ENCODE measurements at regions not wholly inside any gene's neighbourhood (a gene's known extent, or its start where the extent isn't known, plus 50 kb on each side); places are given as distances from the start of the nearest gene placed in this dataset.
A peak's percentile ranks its signal among the peaks of the same experiment; 100 is the strongest.

GRCh38 chr10:10794046-10794445 is 223.6 kb upstream of the CELF2 start:
- no peaks in the 10 kb centered on the region for H3K36me3 ChIP-seq (ENCODE audit: control insufficient read depth, insufficient read depth, low read length)
- DNase-seq (no peak), ATAC-seq (ENCODE audit: low read depth in 2 of 2) (no peak)
- H3K36me3 Mint-ChIP-seq, result no peaks in the 10 kb centered on the region
- no peak overlapping the region for H3K27ac ChIP-seq (ENCODE audit: insufficient read depth, low read length, poor library complexity, severe bottlenecking)
- no peaks in the 10 kb centered on the region for H3K4me1 ChIP-seq (ENCODE audit: control insufficient read depth, insufficient read depth, low read length, poor library complexity, severe bottlenecking)
- H3K4me3 ChIP-seq (ENCODE audit: low read depth, low read length), result no peak overlapping the region
- H3K4me3 Mint-ChIP-seq, result no peak overlapping the region
- H3K4me1 Mint-ChIP-seq, result no peaks in the 10 kb centered on the region
- H3K9me3 ChIP-seq (ENCODE audit: control insufficient read depth in 2 of 2, low read length in 2 of 2), result no peaks in the 10 kb centered on the region
- peaks cover 6% of the 10 kb centered on the region for H3K27me3 ChIP-seq (ENCODE audit: control insufficient read depth, insufficient read depth, low read length)
- no peak overlapping the region for H3K27ac Mint-ChIP-seq
- peaks cover 31% of the 10 kb centered on the region for H3K27me3 Mint-ChIP-seq
- peaks cover 0 to 3% (median 0%) of the 10 kb centered on the region in 7 donors for H3K9me3 Mint-ChIP-seq

- H3K4me1 ChIP-seq (ENCODE audit: control insufficient read depth, insufficient read depth, low read length, poor library complexity, severe bottlenecking), result no peaks in the 10 kb centered on the region
- Mint-ChIP-seq H3K27me3 (peaks cover 31% of the 10 kb centered on the region), H3K27ac (no peak overlapping the region), H3K36me3 (no peaks in the 10 kb centered on the region), H3K9me3 (peaks cover 0 to 3% (median 0%) of the 10 kb centered on the region in 7 donors), H3K4me1 (no peaks in the 10 kb centered on the region), H3K4me3 (no peak overlapping the region)
- ATAC-seq (ENCODE audit: low read depth in 2 of 2) (no peak), DNase-seq (no peak)
- H3K36me3 ChIP-seq (ENCODE audit: control insufficient read depth, insufficient read depth, low read length), result no peaks in the 10 kb centered on the region
- no peak overlapping the region for H3K27ac ChIP-seq (ENCODE audit: insufficient read depth, low read length, poor library complexity, severe bottlenecking)
- no peak overlapping the region for H3K4me3 ChIP-seq (ENCODE audit: low read depth, low read length)
- peaks cover 6% of the 10 kb centered on the region for H3K27me3 ChIP-seq (ENCODE audit: control insufficient read depth, insufficient read depth, low read length)
- no peaks in the 10 kb centered on the region for H3K9me3 ChIP-seq (ENCODE audit: control insufficient read depth in 2 of 2, low read length in 2 of 2)
These were observed 222.9 kb upstream of the CELF2 start for GRCh38 chr10:10794791-10795191.

GRCh38 chr10:10796061-10796773 is 221.5 kb upstream of the CELF2 start:
- Histone ChIP-seq H3K4me1 (ENCODE audit: control insufficient read depth, insufficient read depth, low read length, poor library complexity, severe bottlenecking) (no peaks in the 10 kb centered on the region), H3K4me3 (ENCODE audit: low read depth, low read length) (no peak overlapping the region), H3K27me3 (ENCODE audit: control insufficient read depth, insufficient read depth, low read length) (peaks cover 6% of the 10 kb centered on the region), H3K27ac (ENCODE audit: insufficient read depth, low read length, poor library complexity, severe bottlenecking) (no peak overlapping the region), H3K36me3 (ENCODE audit: control insufficient read depth, insufficient read depth, low read length) (no peaks in the 10 kb centered on the region), H3K9me3 (ENCODE audit: control insufficient read depth in 2 of 2, low read length in 2 of 2) (no peaks in the 10 kb centered on the region)
- no peak overlapping the region for H3K27ac Mint-ChIP-seq
- DNase-seq (no peak), ATAC-seq (ENCODE audit: low read depth in 2 of 2) (no peak)
- H3K4me1 Mint-ChIP-seq, result no peaks in the 10 kb centered on the region
- H3K4me3 Mint-ChIP-seq, result no peak overlapping the region
- H3K9me3 Mint-ChIP-seq, result peaks cover 0 to 3% (median 0%) of the 10 kb centered on the region in 7 donors
- no peaks in the 10 kb centered on the region for H3K36me3 Mint-ChIP-seq
- H3K27me3 Mint-ChIP-seq, result peaks cover 31% of the 10 kb centered on the region

- DNase-seq, result no peak
- Histone ChIP-seq H3K4me1 (ENCODE audit: control insufficient read depth, insufficient read depth, low read length, poor library complexity, severe bottlenecking) (no peaks in the 10 kb centered on the region), H3K36me3 (ENCODE audit: control insufficient read depth, insufficient read depth, low read length) (no peaks in the 10 kb centered on the region), H3K4me3 (ENCODE audit: low read depth, low read length) (no peak overlapping the region), H3K27me3 (ENCODE audit: control insufficient read depth, insufficient read depth, low read length) (peaks cover 6% of the 10 kb centered on the region), H3K27ac (ENCODE audit: insufficient read depth, low read length, poor library complexity, severe bottlenecking) (no peak overlapping the region), H3K9me3 (ENCODE audit: control insufficient read depth in 2 of 2, low read length in 2 of 2) (no peaks in the 10 kb centered on the region)
- Mint-ChIP-seq H3K4me3 (no peak overlapping the region), H3K27me3 (peaks cover 31% of the 10 kb centered on the region), H3K9me3 (peaks cover 0 to 3% (median 0%) of the 10 kb centered on the region in 7 donors), H3K27ac (no peak overlapping the region), H3K36me3 (no peaks in the 10 kb centered on the region), H3K4me1 (no peaks in the 10 kb centered on the region)
- ATAC-seq (ENCODE audit: low read depth in 2 of 2), result no peak
These were observed 220.8 kb upstream of the CELF2 start for GRCh38 chr10:10796774-10797415.

- no peaks in the 10 kb centered on the region for H3K4me1 Mint-ChIP-seq
- Histone ChIP-seq H3K4me3 (ENCODE audit: low read depth, low read length) (no peak overlapping the region), H3K27me3 (ENCODE audit: control insufficient read depth, insufficient read depth, low read length) (peaks cover 6% of the 10 kb centered on the region), H3K9me3 (ENCODE audit: control insufficient read depth in 2 of 2, low read length in 2 of 2) (no peaks in the 10 kb centered on the region), H3K27ac (ENCODE audit: insufficient read depth, low read length, poor library complexity, severe bottlenecking) (no peak overlapping the region), H3K36me3 (ENCODE audit: control insufficient read depth, insufficient read depth, low read length) (no peaks in the 10 kb centered on the region), H3K4me1 (ENCODE audit: control insufficient read depth, insufficient read depth, low read length, poor library complexity, severe bottlenecking) (no peaks in the 10 kb centered on the region)
- ATAC-seq (ENCODE audit: low read depth in 2 of 2) (no peak), DNase-seq (no peak)
- H3K9me3 Mint-ChIP-seq, result peaks cover 0 to 3% (median 0%) of the 10 kb centered on the region in 7 donors
- H3K4me3 Mint-ChIP-seq, result no peak overlapping the region
- no peak overlapping the region for H3K27ac Mint-ChIP-seq
- H3K27me3 Mint-ChIP-seq, result peaks cover 31% of the 10 kb centered on the region
- no peaks in the 10 kb centered on the region for H3K36me3 Mint-ChIP-seq
These were observed 220.2 kb upstream of the CELF2 start for GRCh38 chr10:10797513-10797912.

GRCh38 chr10:10798102-10798863 is 219.4 kb upstream of the CELF2 start:
- Histone ChIP-seq H3K27me3 (ENCODE audit: control insufficient read depth, insufficient read depth, low read length) (peaks cover 2% of the 10 kb centered on the region), H3K4me1 (ENCODE audit: control insufficient read depth, insufficient read depth, low read length, poor library complexity, severe bottlenecking) (no peaks in the 10 kb centered on the region), H3K9me3 (ENCODE audit: control insufficient read depth in 2 of 2, low read length in 2 of 2) (no peaks in the 10 kb centered on the region), H3K4me3 (ENCODE audit: low read depth, low read length) (no peak overlapping the region), H3K36me3 (ENCODE audit: control insufficient read depth, insufficient read depth, low read length) (no peaks in the 10 kb centered on the region), H3K27ac (ENCODE audit: insufficient read depth, low read length, poor library complexity, severe bottlenecking) (no peak overlapping the region)
- H3K27me3 Mint-ChIP-seq, result peaks cover 29% of the 10 kb centered on the region
- peaks cover 0 to 3% (median 0%) of the 10 kb centered on the region in 7 donors for H3K9me3 Mint-ChIP-seq
- peak overlapping the region in 1 of 3 donors; percentile 40 for H3K27ac Mint-ChIP-seq
- no peaks in the 10 kb centered on the region for H3K36me3 Mint-ChIP-seq
- DNase-seq (no peak), ATAC-seq (ENCODE audit: low read depth in 2 of 2) (no peak)
- H3K4me1 Mint-ChIP-seq, result no peaks in the 10 kb centered on the region
- no peak overlapping the region for H3K4me3 Mint-ChIP-seq

- peaks cover 0 to 3% (median 0%) of the 10 kb centered on the region in 7 donors for H3K9me3 Mint-ChIP-seq
- DNase-seq, result no peak
- H3K27ac Mint-ChIP-seq, result no peak overlapping the region
- peaks cover 27% of the 10 kb centered on the region for H3K27me3 Mint-ChIP-seq
- H3K4me3 Mint-ChIP-seq, result no peak overlapping the region
- H3K36me3 ChIP-seq (ENCODE audit: control insufficient read depth, insufficient read depth, low read length), result no peaks in the 10 kb centered on the region
- peaks cover 2% of the 10 kb centered on the region for H3K27me3 ChIP-seq (ENCODE audit: control insufficient read depth, insufficient read depth, low read length)
- H3K4me1 Mint-ChIP-seq, result no peaks in the 10 kb centered on the region
- no peak overlapping the region for H3K27ac ChIP-seq (ENCODE audit: insufficient read depth, low read length, poor library complexity, severe bottlenecking)
- no peaks in the 10 kb centered on the region for H3K9me3 ChIP-seq (ENCODE audit: control insufficient read depth in 2 of 2, low read length in 2 of 2)
- H3K4me1 ChIP-seq (ENCODE audit: control insufficient read depth, insufficient read depth, low read length, poor library complexity, severe bottlenecking), result no peaks in the 10 kb centered on the region
- H3K4me3 ChIP-seq (ENCODE audit: low read depth, low read length), result no peak overlapping the region
- ATAC-seq (ENCODE audit: low read depth in 2 of 2), result no peak
- no peaks in the 10 kb centered on the region for H3K36me3 Mint-ChIP-seq
These were observed 218.8 kb upstream of the CELF2 start for GRCh38 chr10:10798864-10799192.
